ENCODE measurements at regions not wholly inside any gene's neighbourhood (a gene's known extent, or its start where the extent isn't known, plus 50 kb on each side); places are given as distances from the start of the nearest gene placed in this dataset.

DNA sequence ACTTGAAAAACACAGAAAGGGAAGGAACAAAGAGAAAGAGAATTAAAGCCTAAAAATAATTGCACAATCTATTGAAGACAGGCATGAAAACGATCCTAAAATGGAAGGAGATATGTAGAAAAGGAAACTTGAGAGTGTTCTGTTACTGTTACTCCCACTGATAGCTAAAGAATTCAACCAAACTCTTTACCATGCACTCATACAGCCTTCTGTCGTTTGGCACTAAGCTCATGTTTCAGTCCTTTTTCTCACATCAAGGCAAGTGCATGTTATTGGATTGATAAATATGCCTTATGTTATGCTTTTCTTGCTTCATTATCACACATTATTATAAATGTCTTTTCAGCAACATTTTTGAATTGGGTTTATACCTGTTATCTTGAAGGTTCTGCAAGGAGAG, 696.5 kb downstream of the EFNA5 start:
- H3K9me3 ChIP-seq, result no peaks in the 10 kb centered on the region
- no peak for TF ChIP-seq CTCF (IDR thresholded peaks at IDR 0.05)
- no peak for TF ChIP-seq POLR2A (IDR thresholded peaks at IDR 0.05)
- 12% methylated on average over 2 of the region's 2 CpGs for WGBS (ENCODE audit: insufficient coverage, low coverage, low lambda C conversion rate, missing lambda C conversion rate)
- no peaks in the 10 kb centered on the region for H3K27me3 ChIP-seq
- ATAC-seq, result no peak
- no peak overlapping the region for H3K4me3 ChIP-seq
- no peaks in the 10 kb centered on the region for H3K4me1 ChIP-seq
- no peak overlapping the region for H3K27ac ChIP-seq
- no peak for DNase-seq
- H3K36me3 ChIP-seq, result no peaks in the 10 kb centered on the region
- intact Hi-C loops (cut with DNase I), result no loop called here

DNA sequence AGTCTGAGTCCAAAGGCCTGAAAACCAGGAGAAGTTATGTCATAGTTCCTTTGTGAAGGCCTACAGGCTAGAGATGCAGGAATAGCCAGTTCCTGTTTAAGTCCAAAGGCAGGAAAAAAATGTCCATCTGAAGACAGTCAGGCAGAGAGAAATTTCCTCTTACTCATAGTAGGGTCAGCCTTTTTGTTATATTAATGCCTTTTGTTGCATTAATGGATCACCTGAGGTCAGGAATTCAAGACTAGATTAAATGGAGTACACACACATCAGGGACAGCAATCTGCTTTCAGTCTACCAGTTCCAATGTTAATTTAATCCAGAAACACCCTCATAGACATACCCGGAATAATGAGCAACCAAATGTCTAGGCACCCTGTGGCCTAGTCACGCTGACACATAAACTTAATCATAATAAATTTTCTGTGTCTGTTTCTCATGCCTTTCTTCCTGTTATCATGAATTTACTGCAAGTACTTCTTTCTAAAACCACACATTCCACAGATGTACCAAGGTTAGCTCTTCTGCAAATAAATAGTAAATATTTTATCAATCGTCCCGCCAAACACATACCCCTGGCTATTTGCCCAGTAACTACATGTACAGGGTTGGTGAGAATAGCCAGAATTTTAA, 703.9 kb downstream of the EFNA5 start:
- intact Hi-C loops (cut with DNase I), result no loop called here
- no peak overlapping the region for H3K4me3 ChIP-seq
- H3K36me3 ChIP-seq, result no peaks in the 10 kb centered on the region
- H3K4me1 ChIP-seq, result no peaks in the 10 kb centered on the region
- 38% methylated on average over 4 of the region's 4 CpGs for WGBS (ENCODE audit: insufficient coverage, low coverage, low lambda C conversion rate, missing lambda C conversion rate)
- H3K27me3 ChIP-seq, result no peaks in the 10 kb centered on the region
- no peak overlapping the region for H3K27ac ChIP-seq
- TF ChIP-seq CTCF (IDR thresholded peaks at IDR 0.05) (no peak), POLR2A (IDR thresholded peaks at IDR 0.05) (no peak)
- no peak for ATAC-seq
- no peak for DNase-seq
- no peaks in the 10 kb centered on the region for H3K9me3 ChIP-seq

- intact Hi-C loops (cut with DNase I), result no loop called here
- no peak overlapping the region for H3K4me3 ChIP-seq
- no peaks in the 10 kb centered on the region for H3K4me1 ChIP-seq
- no peaks in the 10 kb centered on the region for H3K27me3 ChIP-seq
- 84% methylated on average over 1 of the region's 1 CpG for WGBS (ENCODE audit: insufficient coverage, low coverage, low lambda C conversion rate, missing lambda C conversion rate)
- DNase-seq (no peak), ATAC-seq (no peak)
- no peaks in the 10 kb centered on the region for H3K36me3 ChIP-seq
- no peak overlapping the region for H3K27ac ChIP-seq
- no peaks in the 10 kb centered on the region for H3K9me3 ChIP-seq
- no peak for TF ChIP-seq POLR2A (IDR thresholded peaks at IDR 0.05)
- TF ChIP-seq CTCF (IDR thresholded peaks at IDR 0.05), result no peak
Observed at GRCh38 chr5:106964132-106964531, 706.6 kb downstream of the EFNA5 start.

DNA sequence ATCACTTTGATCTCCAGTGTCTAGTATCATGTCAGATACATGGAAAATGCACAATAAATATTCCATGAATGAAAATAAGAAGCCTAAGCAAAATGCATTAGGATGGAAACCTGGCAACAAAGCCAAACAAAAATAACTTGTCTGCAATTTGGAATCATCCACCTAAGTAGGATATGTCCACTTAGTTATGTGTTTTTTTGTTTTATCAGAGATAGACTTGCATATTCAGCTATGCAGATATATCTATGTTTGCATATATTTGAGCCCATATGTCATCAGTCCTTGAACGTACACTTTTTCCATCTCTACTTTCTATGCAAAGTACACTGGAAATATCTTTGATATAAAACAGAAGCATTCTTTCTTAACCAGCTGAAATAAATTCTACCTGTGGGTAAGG, 707.1 kb downstream of the EFNA5 start:
- H3K4me1 ChIP-seq, result no peaks in the 10 kb centered on the region
- no peaks in the 10 kb centered on the region for H3K9me3 ChIP-seq
- no peaks in the 10 kb centered on the region for H3K36me3 ChIP-seq
- no peak overlapping the region for H3K4me3 ChIP-seq
- TF ChIP-seq POLR2A (IDR thresholded peaks at IDR 0.05) (no peak), CTCF (IDR thresholded peaks at IDR 0.05) (no peak)
- ATAC-seq (no peak), DNase-seq (no peak)
- H3K27ac ChIP-seq, result no peak overlapping the region
- intact Hi-C loops (cut with DNase I), result no loop called here
- WGBS (ENCODE audit: insufficient coverage, low coverage, low lambda C conversion rate, missing lambda C conversion rate), result 72% methylated on average over 1 of the region's 1 CpG
- H3K27me3 ChIP-seq, result no peaks in the 10 kb centered on the region

Measured in right lobe of liver (tissue), 6 donors.